Muscle layer of duodenum (tissue), 2 donors: ENCODE measurements at regions not wholly inside any gene's neighbourhood (a gene's known extent, or its start where the extent isn't known, plus 50 kb on each side); places are given as distances from the start of the nearest gene placed in this dataset.

ENCODE experiments used
- H3K27ac ChIP-seq: one replicate; pipeline ENCODE4 v1.7.0; 2013; ENCODE audit warnings: mild to moderate bottlenecking, low read length
- H3K27me3 ChIP-seq: one replicate; pipeline ENCODE4 v1.7.0; 2013; ENCODE audit warnings: low read depth, mild to moderate bottlenecking, control low read depth, low read length
- H3K36me3 ChIP-seq, 2 donors: one replicate each; pipeline ENCODE4 v1.7.0; 2013; ENCODE audit warnings: low read length in 2 of 2, control low read depth in 1 of 2, mild to moderate bottlenecking in 1 of 2; ENCODE audit not compliant: insufficient read depth in 2 of 2, control insufficient read depth in 1 of 2
- H3K4me1 ChIP-seq, 2 donors: one replicate each; pipeline ENCODE4 v1.7.0; 2013; ENCODE audit warnings: low read length in 2 of 2, mild to moderate bottlenecking in 2 of 2, control low read depth in 1 of 2, moderate library complexity in 1 of 2; ENCODE audit not compliant: insufficient read depth in 2 of 2, control insufficient read depth in 1 of 2
- H3K4me3 ChIP-seq, 2 donors: one replicate each; pipeline ENCODE4 v1.7.0; 2013; ENCODE audit warnings: low read length in 2 of 2, low read depth in 1 of 2, mild to moderate bottlenecking in 1 of 2
- H3K9me3 ChIP-seq, 2 donors: one replicate each; pipeline ENCODE4 v1.7.0; 2013; ENCODE audit warnings: low read length in 2 of 2, control low read depth in 1 of 2, mild to moderate bottlenecking in 1 of 2; ENCODE audit not compliant: control insufficient read depth in 1 of 2
- donor health status: healthy.

- Histone ChIP-seq H3K4me1 (no peaks in the 10 kb centered on the region), H3K9me3 (no peaks in the 10 kb centered on the region), H3K36me3 (no peaks in the 10 kb centered on the region), H3K27ac (no peak overlapping the region), H3K27me3 (no peaks in the 10 kb centered on the region), H3K4me3 (no peak overlapping the region)
Observed at GRCh38 chr10:31741473-31741872, 187.2 kb downstream of the ARHGAP12 start.

- H3K27me3 ChIP-seq, result no peaks in the 10 kb centered on the region
- H3K27ac ChIP-seq, result no peak overlapping the region
- H3K36me3 ChIP-seq, result no peaks in the 10 kb centered on the region
- no peak overlapping the region for H3K4me3 ChIP-seq
- H3K9me3 ChIP-seq, result no peaks in the 10 kb centered on the region
- H3K4me1 ChIP-seq, result no peaks in the 10 kb centered on the region
Observed at GRCh38 chr10:31739711-31740110, 188.9 kb downstream of the ARHGAP12 start.

- Histone ChIP-seq H3K4me3 (no peak overlapping the region), H3K27me3 (no peaks in the 10 kb centered on the region), H3K9me3 (no peaks in the 10 kb centered on the region), H3K36me3 (no peaks in the 10 kb centered on the region), H3K27ac (no peak overlapping the region), H3K4me1 (no peaks in the 10 kb centered on the region)
Observed at GRCh38 chr10:31739146-31739545, 189.5 kb downstream of the ARHGAP12 start.

- Histone ChIP-seq H3K4me1 (no peaks in the 10 kb centered on the region), H3K27ac (no peak overlapping the region), H3K9me3 (no peaks in the 10 kb centered on the region), H3K27me3 (no peaks in the 10 kb centered on the region), H3K4me3 (no peak overlapping the region), H3K36me3 (no peaks in the 10 kb centered on the region)
Observed at GRCh38 chr10:31731711-31732110, 196.9 kb downstream of the ARHGAP12 start.

GRCh38 chr10:31730776-31731175 is 197.9 kb downstream of the ARHGAP12 start:
- Histone ChIP-seq H3K36me3 (no peaks in the 10 kb centered on the region), H3K27ac (no peak overlapping the region), H3K4me3 (no peak overlapping the region), H3K9me3 (no peaks in the 10 kb centered on the region), H3K4me1 (no peaks in the 10 kb centered on the region), H3K27me3 (no peaks in the 10 kb centered on the region)

GRCh38 chr10:31728698-31729224 is 199.9 kb downstream of the ARHGAP12 start:
- Histone ChIP-seq H3K9me3 (no peaks in the 10 kb centered on the region), H3K4me1 (no peaks in the 10 kb centered on the region), H3K27ac (no peak overlapping the region), H3K36me3 (no peaks in the 10 kb centered on the region), H3K27me3 (no peaks in the 10 kb centered on the region), H3K4me3 (no peak overlapping the region)

- Histone ChIP-seq H3K27ac (no peak overlapping the region), H3K4me1 (no peaks in the 10 kb centered on the region), H3K27me3 (no peaks in the 10 kb centered on the region), H3K36me3 (no peaks in the 10 kb centered on the region), H3K9me3 (no peaks in the 10 kb centered on the region), H3K4me3 (no peak overlapping the region)
Observed at GRCh38 chr10:31725436-31725835, 203.2 kb downstream of the ARHGAP12 start.

- no peak overlapping the region for H3K27ac ChIP-seq
- H3K27me3 ChIP-seq, result no peaks in the 10 kb centered on the region
- H3K4me3 ChIP-seq, result no peak overlapping the region
- no peaks in the 10 kb centered on the region for H3K4me1 ChIP-seq
- no peaks in the 10 kb centered on the region for H3K9me3 ChIP-seq
- no peaks in the 10 kb centered on the region for H3K36me3 ChIP-seq
Observed at GRCh38 chr10:31724296-31724695, 204.3 kb downstream of the ARHGAP12 start.

GRCh38 chr10:31723106-31723750 is 205.4 kb downstream of the ARHGAP12 start:
- H3K4me3 ChIP-seq, result no peak overlapping the region
- no peak overlapping the region for H3K27ac ChIP-seq
- H3K36me3 ChIP-seq, result no peaks in the 10 kb centered on the region
- no peaks in the 10 kb centered on the region for H3K27me3 ChIP-seq
- H3K9me3 ChIP-seq, result no peaks in the 10 kb centered on the region
- no peaks in the 10 kb centered on the region for H3K4me1 ChIP-seq

- H3K9me3 ChIP-seq, result no peaks in the 10 kb centered on the region
- no peak overlapping the region for H3K27ac ChIP-seq
- H3K27me3 ChIP-seq, result no peaks in the 10 kb centered on the region
- no peaks in the 10 kb centered on the region for H3K36me3 ChIP-seq
- H3K4me3 ChIP-seq, result no peak overlapping the region
- H3K4me1 ChIP-seq, result no peaks in the 10 kb centered on the region
Observed at GRCh38 chr10:31721096-31721495, 207.5 kb downstream of the ARHGAP12 start.

GRCh38 chr10:31720546-31720945 is 208.1 kb downstream of the ARHGAP12 start:
- no peak overlapping the region for H3K4me3 ChIP-seq
- H3K27ac ChIP-seq, result no peak overlapping the region
- no peaks in the 10 kb centered on the region for H3K27me3 ChIP-seq
- no peaks in the 10 kb centered on the region for H3K36me3 ChIP-seq
- no peaks in the 10 kb centered on the region for H3K4me1 ChIP-seq
- no peaks in the 10 kb centered on the region for H3K9me3 ChIP-seq

GRCh38 chr10:31709476-31709875 is 219.2 kb downstream of the ARHGAP12 start:
- no peaks in the 10 kb centered on the region for H3K36me3 ChIP-seq
- H3K4me1 ChIP-seq, result peaks cover 13 to 43% of the 10 kb centered on the region in 2 donors
- no peaks in the 10 kb centered on the region for H3K27me3 ChIP-seq
- peaks cover 0 to 11% of the 10 kb centered on the region in 2 donors for H3K9me3 ChIP-seq
- H3K4me3 ChIP-seq, result no peak overlapping the region
- H3K27ac ChIP-seq, result no peak overlapping the region
